Suprapubic skin (tissue), 4 donors: ENCODE measurements at regions not wholly inside any gene's neighbourhood (a gene's known extent, or its start where the extent isn't known, plus 50 kb on each side); places are given as distances from the start of the nearest gene placed in this dataset.

ENCODE experiments used
- DNase-seq, 2 donors: peaks; one replicate each; pipeline ENCODE4 v3.0.0-alpha.2; 2019; ENCODE audit warnings: low spot score in 2 of 2
- H3K27ac ChIP-seq: fragments of 200-600 bp; sonication (generic); one replicate; pipeline ENCODE4 v1.5.1; 2019
- H3K27me3 ChIP-seq: fragments of 200-600 bp; sonication (generic); one replicate; pipeline ENCODE4 v1.5.1; 2019
- H3K36me3 ChIP-seq: fragments of 200-600 bp; sonication (generic); one replicate; pipeline ENCODE4 v1.5.1; 2019
- H3K4me1 ChIP-seq: fragments of 200-600 bp; sonication (generic); one replicate; pipeline ENCODE4 v1.5.1; 2019
- H3K4me3 ChIP-seq: fragments of 200-600 bp; sonication (generic); one replicate; pipeline ENCODE4 v1.5.1; 2019; ENCODE audit warnings: mild to moderate bottlenecking
- H3K9me3 ChIP-seq: fragments of 200-600 bp; sonication (generic); one replicate; pipeline ENCODE4 v1.5.1; 2019
- CTCF ChIP-seq, 2 donors: fragments of 200-600 bp in 1 of 2; fragments of 450-650 bp in 1 of 2; sonication (generic) in 1 of 2; IDR thresholded peaks; one replicate each; pipeline ENCODE4 v1.5.1; 2016 to 2019; ENCODE audit warnings: antibody characterized with exemption in 2 of 2, mild to moderate bottlenecking in 1 of 2, moderate library complexity in 1 of 2
- EP300 ChIP-seq: sonication (generic); formaldehyde crosslinking; IDR thresholded peaks from one replicate; pipeline ENCODE4 v1.6.1; 2017; ENCODE audit warnings: antibody characterized with exemption
- POLR2A ChIP-seq, 2 donors: fragments of 450-650 bp; IDR thresholded peaks; one replicate each; pipeline ENCODE4 v1.6.1; 2017; ENCODE audit warnings: antibody characterized with exemption in 2 of 2, mild to moderate bottlenecking in 2 of 2, moderate library complexity in 2 of 2
- POLR2AphosphoS5 ChIP-seq, 3 donors: sonication (generic); formaldehyde crosslinking; IDR thresholded peaks; one replicate each; pipeline ENCODE4 v1.6.1; 2017; ENCODE audit warnings: antibody characterized with exemption in 3 of 3
- WGBS: methylation state at CpG from one replicate; pipeline ENCODE4 v1.1.5; 2018; 5-methylcytosine and 5-hydroxymethylcytosine counted together

- no peaks in the 10 kb centered on the region for H3K27me3 ChIP-seq
- WGBS: 48% methylated on average over 2 of the region's 2 CpGs
- TF ChIP-seq POLR2A (IDR thresholded peaks at IDR 0.05): no peak
- TF ChIP-seq POLR2AphosphoS5 (IDR thresholded peaks at IDR 0.05): no peak
- no peak for TF ChIP-seq CTCF (IDR thresholded peaks at IDR 0.05)
- TF ChIP-seq EP300: no peak
- H3K9me3 ChIP-seq: no peaks in the 10 kb centered on the region
- no peak overlapping the region for H3K4me3 ChIP-seq
- no peaks in the 10 kb centered on the region for H3K36me3 ChIP-seq
- DNase-seq: no peak
- peaks cover 7% of the 10 kb centered on the region for H3K4me1 ChIP-seq
- no peak overlapping the region for H3K27ac ChIP-seq
Observed at GRCh38 chr12:75651342-75651695, 139.9 kb upstream of the KRR1 start.

GRCh38 chr12:75650595-75651341 is 139.4 kb upstream of the KRR1 start:
- Histone ChIP-seq H3K4me1 (peaks cover 7% of the 10 kb centered on the region), H3K36me3 (no peaks in the 10 kb centered on the region), H3K27me3 (no peaks in the 10 kb centered on the region), H3K27ac (no peak overlapping the region), H3K9me3 (no peaks in the 10 kb centered on the region), H3K4me3 (no peak overlapping the region)
- no peak for DNase-seq
- TF ChIP-seq EP300: no peak
- TF ChIP-seq POLR2AphosphoS5 (IDR thresholded peaks at IDR 0.05): no peak
- no peak for TF ChIP-seq CTCF (IDR thresholded peaks at IDR 0.05)
- no peak for TF ChIP-seq POLR2A (IDR thresholded peaks at IDR 0.05)
- WGBS: 54% methylated on average over 2 of the region's 2 CpGs

GRCh38 chr12:75650100-75650499 is 138.7 kb upstream of the KRR1 start:
- Histone ChIP-seq H3K9me3 (no peaks in the 10 kb centered on the region), H3K27ac (no peak overlapping the region), H3K4me3 (no peak overlapping the region), H3K27me3 (no peaks in the 10 kb centered on the region), H3K4me1 (peaks cover 7% of the 10 kb centered on the region), H3K36me3 (no peaks in the 10 kb centered on the region)
- TF ChIP-seq CTCF (IDR thresholded peaks at IDR 0.05) (no peak), POLR2A (IDR thresholded peaks at IDR 0.05) (no peak), EP300 (no peak)
- DNase-seq: no peak

GRCh38 chr12:75648856-75649255 is 137.4 kb upstream of the KRR1 start:
- DNase-seq: no peak
- TF ChIP-seq EP300 (no peak), CTCF (IDR thresholded peaks at IDR 0.05) (no peak), POLR2A (IDR thresholded peaks at IDR 0.05) (no peak), POLR2AphosphoS5 (IDR thresholded peaks at IDR 0.05) (no peak)
- no peaks in the 10 kb centered on the region for H3K27me3 ChIP-seq
- no peaks in the 10 kb centered on the region for H3K9me3 ChIP-seq
- peaks cover 7% of the 10 kb centered on the region for H3K4me1 ChIP-seq
- no peaks in the 10 kb centered on the region for H3K36me3 ChIP-seq
- 50% methylated on average over 3 of the region's 3 CpGs for WGBS
- no peak overlapping the region for H3K27ac ChIP-seq
- no peak overlapping the region for H3K4me3 ChIP-seq

GRCh38 chr12:75646329-75647210 is 135.2 kb upstream of the KRR1 start:
- TF ChIP-seq CTCF (IDR thresholded peaks at IDR 0.05) (no peak), EP300 (no peak), POLR2A (IDR thresholded peaks at IDR 0.05) (no peak), POLR2AphosphoS5 (IDR thresholded peaks at IDR 0.05) (no peak)
- Histone ChIP-seq H3K4me1 (peaks cover 7% of the 10 kb centered on the region), H3K4me3 (no peak overlapping the region), H3K36me3 (no peaks in the 10 kb centered on the region), H3K9me3 (no peaks in the 10 kb centered on the region), H3K27ac (no peak overlapping the region), H3K27me3 (no peaks in the 10 kb centered on the region)
- 83% methylated on average over 4 of the region's 4 CpGs for WGBS
- DNase-seq: no peak
